ENCODE measurements at regions not wholly inside any gene's neighbourhood (a gene's known extent, or its start where the extent isn't known, plus 50 kb on each side); places are given as distances from the start of the nearest gene placed in this dataset.
A peak's percentile ranks its signal among the peaks of the same experiment; 100 is the strongest.

GRCh38 chr13:107031716-107032115 lies 463.8 kb upstream of the ARGLU1 start:
- no peak for DNase-seq (ENCODE audit: low spot score)
- intact Hi-C loops (cut with DNase I) = no loop called here
- no peak for ATAC-seq

GRCh38 chr13:107028751-107029150 lies 460.8 kb upstream of the ARGLU1 start:
- ATAC-seq = no peak
- intact Hi-C loops (cut with DNase I) = no loop called here

GRCh38 chr13:107025991-107026390 lies 458.1 kb upstream of the ARGLU1 start:
- ATAC-seq (peak; percentile 28), DNase-seq (ENCODE audit: low spot score) (no peak)
- intact Hi-C loops (cut with DNase I) = no loop called here

More at GRCh38 chr13:107028751-107029150, 460.8 kb upstream of the ARGLU1 start:
- DNase-seq (ENCODE audit: low spot score) = no peak

- intact Hi-C loops (cut with DNase I) = no loop called here
- ATAC-seq = no peak
- DNase-seq (ENCODE audit: low spot score) = no peak
Measured at GRCh38 chr13:107023335-107023734, 455.4 kb upstream of the ARGLU1 start.

GRCh38 chr13:107020393-107020792 lies 452.5 kb upstream of the ARGLU1 start:
- intact Hi-C loops (cut with DNase I) = no loop called here

GRCh38 chr13:107018285-107018684 lies 450.3 kb upstream of the ARGLU1 start:
- intact Hi-C loops (cut with DNase I) = no loop called here
- DNase-seq (ENCODE audit: low spot score) = no peak
- no peak for ATAC-seq

More at GRCh38 chr13:107020393-107020792, 452.5 kb upstream of the ARGLU1 start:
- ATAC-seq (no peak), DNase-seq (ENCODE audit: low spot score) (no peak)

- ATAC-seq (no peak), DNase-seq (ENCODE audit: low spot score) (no peak)
- intact Hi-C loops (cut with DNase I) = no loop called here
Measured at GRCh38 chr13:107006661-107007060, 438.7 kb upstream of the ARGLU1 start.

GRCh38 chr13:107005577-107005976 lies 437.6 kb upstream of the ARGLU1 start:
- intact Hi-C loops (cut with DNase I) = no loop called here
- ATAC-seq = no peak
- DNase-seq (ENCODE audit: low spot score) = no peak

GRCh38 chr13:107003911-107004310 lies 436.0 kb upstream of the ARGLU1 start:
- DNase-seq (ENCODE audit: low spot score) (no peak), ATAC-seq (no peak)
- intact Hi-C loops (cut with DNase I) = no loop called here

- intact Hi-C loops (cut with DNase I) = no loop called here
- no peak for ATAC-seq
- DNase-seq (ENCODE audit: low spot score) = no peak
Measured at GRCh38 chr13:106998664-106999063, 430.7 kb upstream of the ARGLU1 start.

- intact Hi-C loops (cut with DNase I) = no loop called here
- DNase-seq (ENCODE audit: low spot score) = no peak
- ATAC-seq = no peak
Measured at GRCh38 chr13:106997696-106998095, 429.8 kb upstream of the ARGLU1 start.

GRCh38 chr13:106996867-106997618 lies 429.1 kb upstream of the ARGLU1 start:
- ATAC-seq (no peak), DNase-seq (ENCODE audit: low spot score) (no peak)
- intact Hi-C loops (cut with DNase I) = no loop called here

- DNase-seq (ENCODE audit: low spot score) (no peak), ATAC-seq (no peak)
- intact Hi-C loops (cut with DNase I) = no loop called here
Measured at GRCh38 chr13:106990594-106990993, 422.7 kb upstream of the ARGLU1 start.

- ATAC-seq = peak; percentile 35
- intact Hi-C loops (cut with DNase I) = no loop called here
- DNase-seq (ENCODE audit: low spot score) = no peak
Measured at GRCh38 chr13:106989876-106990275, 421.9 kb upstream of the ARGLU1 start.

GRCh38 chr13:106987427-106987785 lies 419.5 kb upstream of the ARGLU1 start:
- no peak for DNase-seq (ENCODE audit: low spot score)
- no peak for ATAC-seq
- intact Hi-C loops (cut with DNase I) = no loop called here

- intact Hi-C loops (cut with DNase I) = no loop called here
- ATAC-seq (no peak), DNase-seq (ENCODE audit: low spot score) (no peak)
Measured at GRCh38 chr13:106986687-106987426, 418.9 kb upstream of the ARGLU1 start.

- intact Hi-C loops (cut with DNase I) = no loop called here
- ATAC-seq = peak; percentile 50
- DNase-seq (ENCODE audit: low spot score) = no peak
Measured at GRCh38 chr13:106986033-106986484, 418.1 kb upstream of the ARGLU1 start.

GRCh38 chr13:106985481-106985880 lies 417.5 kb upstream of the ARGLU1 start:
- intact Hi-C loops (cut with DNase I) = no loop called here
- ATAC-seq = no peak
- no peak for DNase-seq (ENCODE audit: low spot score)

- DNase-seq (ENCODE audit: low spot score) = no peak
- ATAC-seq = peak; percentile 70
- intact Hi-C loops (cut with DNase I) = no loop called here
Measured at GRCh38 chr13:106981051-106981450, 413.1 kb upstream of the ARGLU1 start.

GRCh38 chr13:106967391-106967790 lies 399.5 kb upstream of the ARGLU1 start:
- ATAC-seq (no peak), DNase-seq (ENCODE audit: low spot score) (no peak)
- intact Hi-C loops (cut with DNase I) = no loop called here
